ENCODE measurements at regions not wholly inside any gene's neighbourhood (a gene's known extent, or its start where the extent isn't known, plus 50 kb on each side); places are given as distances from the start of the nearest gene placed in this dataset.

- Histone ChIP-seq H3K36me3 (ENCODE audit: insufficient read depth, low read length) (no peaks in the 10 kb centered on the region), H3K27me3 (ENCODE audit: insufficient read depth, low read length) (no peaks in the 10 kb centered on the region), H3K9me3 (ENCODE audit: insufficient read depth, low read depth, low read length) (no peaks in the 10 kb centered on the region), H3K9ac (ENCODE audit: low read depth, low read length) (no peak overlapping the region), H3K4me1 (ENCODE audit: insufficient read depth, low read length) (no peaks in the 10 kb centered on the region), H3K4me3 (ENCODE audit: low read length) (no peak overlapping the region), H3K27ac (ENCODE audit: low read depth, low read length) (no peak overlapping the region)
- no CpG with 5 or more reads among the region's 2 CpGs for WGBS
These were observed 428.0 kb downstream of the RAP2B start for GRCh38 chr3:153590051-153590450.

DNA sequence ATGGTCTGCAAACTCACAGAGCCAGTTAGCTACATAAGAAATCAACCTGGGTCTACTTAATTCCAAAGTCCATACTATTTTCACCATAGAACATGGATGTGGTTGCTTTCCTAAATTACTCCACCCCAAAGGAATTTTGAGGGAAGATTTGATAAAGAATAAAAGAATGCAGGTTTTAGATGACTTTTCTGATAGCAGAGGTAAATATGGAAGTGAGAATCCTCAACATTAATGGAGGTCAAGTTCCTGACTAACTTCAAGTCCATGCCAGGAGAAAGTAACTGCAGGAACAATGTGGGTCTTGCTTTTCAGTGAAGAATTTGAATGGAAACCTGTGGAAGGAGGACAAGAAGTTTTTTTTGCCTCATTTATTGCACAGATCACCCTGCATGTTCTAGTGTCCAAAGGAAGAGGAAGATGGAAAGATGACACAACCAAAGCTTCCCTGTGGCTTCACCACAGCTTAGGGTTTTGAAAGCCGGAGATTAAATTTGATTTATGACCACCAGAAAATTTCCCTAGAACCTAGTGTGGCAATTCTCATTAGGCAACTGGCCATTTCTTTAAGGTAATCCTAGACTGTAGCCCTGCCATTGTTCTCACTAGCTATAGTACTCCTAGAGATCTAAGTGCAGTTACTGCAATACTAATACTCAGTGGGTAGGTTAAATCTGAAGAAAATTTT lies 429.7 kb downstream of the RAP2B start:
- Histone ChIP-seq H3K4me1 (ENCODE audit: insufficient read depth, low read length) (no peaks in the 10 kb centered on the region), H3K36me3 (ENCODE audit: insufficient read depth, low read length) (no peaks in the 10 kb centered on the region), H3K27me3 (ENCODE audit: insufficient read depth, low read length) (no peaks in the 10 kb centered on the region), H3K4me3 (ENCODE audit: low read length) (no peak overlapping the region), H3K27ac (ENCODE audit: low read depth, low read length) (no peak overlapping the region), H3K9ac (ENCODE audit: low read depth, low read length) (no peak overlapping the region), H3K9me3 (ENCODE audit: insufficient read depth, low read depth, low read length) (no peaks in the 10 kb centered on the region)
- WGBS: 96% methylated on average over 1 of the region's 1 CpG

- Histone ChIP-seq H3K36me3 (ENCODE audit: insufficient read depth, low read length) (no peaks in the 10 kb centered on the region), H3K27ac (ENCODE audit: low read depth, low read length) (no peak overlapping the region), H3K9ac (ENCODE audit: low read depth, low read length) (no peak overlapping the region)
These were observed 433.3 kb downstream of the RAP2B start for GRCh38 chr3:153595186-153595815.

DNA sequence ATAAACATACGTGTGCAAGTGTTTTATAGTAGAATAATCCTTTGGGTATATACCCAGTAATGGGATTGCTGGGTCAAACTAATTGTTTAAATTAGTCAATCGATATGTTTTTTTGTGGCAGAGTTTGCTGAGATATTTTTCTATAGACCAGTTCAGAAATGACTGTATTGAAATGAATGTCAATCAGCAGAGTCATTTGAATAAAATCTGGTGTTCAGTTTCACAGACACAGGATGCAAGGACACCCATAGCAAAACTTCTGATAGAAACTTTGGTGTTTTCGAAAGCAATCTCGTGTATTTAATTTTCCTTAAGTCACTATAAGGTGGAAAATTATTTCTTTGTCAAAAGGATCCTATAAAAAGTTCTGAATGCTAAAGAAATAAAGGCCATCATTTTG lies 434.4 kb downstream of the RAP2B start:
- Histone ChIP-seq H3K4me1 (ENCODE audit: insufficient read depth, low read length) (no peaks in the 10 kb centered on the region), H3K9ac (ENCODE audit: low read depth, low read length) (no peak overlapping the region), H3K27ac (ENCODE audit: low read depth, low read length) (no peak overlapping the region), H3K36me3 (ENCODE audit: insufficient read depth, low read length) (no peaks in the 10 kb centered on the region), H3K9me3 (ENCODE audit: insufficient read depth, low read depth, low read length) (no peaks in the 10 kb centered on the region), H3K4me3 (ENCODE audit: low read length) (no peak overlapping the region), H3K27me3 (ENCODE audit: insufficient read depth, low read length) (no peaks in the 10 kb centered on the region)
- WGBS: 95% methylated on average over 2 of the region's 4 CpGs

More at GRCh38 chr3:153595186-153595815, 433.3 kb downstream of the RAP2B start:
- Histone ChIP-seq H3K9me3 (ENCODE audit: insufficient read depth, low read depth, low read length) (no peaks in the 10 kb centered on the region), H3K4me3 (ENCODE audit: low read length) (no peak overlapping the region), H3K27me3 (ENCODE audit: insufficient read depth, low read length) (no peaks in the 10 kb centered on the region), H3K4me1 (ENCODE audit: insufficient read depth, low read length) (no peaks in the 10 kb centered on the region)

DNA sequence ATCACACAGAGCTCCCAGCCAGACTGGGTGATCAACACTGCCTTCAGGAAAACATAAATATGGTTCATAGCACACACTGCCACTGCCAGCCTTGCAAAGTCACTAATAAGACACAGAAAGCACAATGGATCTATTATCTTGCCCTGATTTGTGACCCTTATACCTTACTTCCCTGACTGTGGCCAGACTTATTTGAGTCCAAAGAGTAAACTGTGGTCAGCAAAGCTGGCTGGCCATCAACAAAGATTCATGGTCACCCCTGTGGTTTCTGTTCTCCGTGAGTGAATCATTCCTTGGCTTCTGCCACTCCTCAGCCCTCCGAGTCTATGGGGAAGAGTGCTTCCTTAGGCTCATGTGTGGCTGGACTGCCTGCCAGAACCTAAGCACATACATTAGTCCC lies 437.7 kb downstream of the RAP2B start:
- H3K4me1 ChIP-seq (ENCODE audit: insufficient read depth, low read length): no peaks in the 10 kb centered on the region

GRCh38 chr3:153600896-153601295 lies 438.9 kb downstream of the RAP2B start:
- H3K36me3 ChIP-seq (ENCODE audit: insufficient read depth, low read length): no peaks in the 10 kb centered on the region
- 92% methylated on average over 2 of the region's 2 CpGs for WGBS
- no peak overlapping the region for H3K9ac ChIP-seq (ENCODE audit: low read depth, low read length)
- no peak overlapping the region for H3K4me3 ChIP-seq (ENCODE audit: low read length)
- H3K27me3 ChIP-seq (ENCODE audit: insufficient read depth, low read length): no peaks in the 10 kb centered on the region
- no peak overlapping the region for H3K27ac ChIP-seq (ENCODE audit: low read depth, low read length)
- H3K4me1 ChIP-seq (ENCODE audit: insufficient read depth, low read length): no peaks in the 10 kb centered on the region
- no peaks in the 10 kb centered on the region for H3K9me3 ChIP-seq (ENCODE audit: insufficient read depth, low read depth, low read length)

More for the DNA sequence above, 437.7 kb downstream of the RAP2B start:
- no peaks in the 10 kb centered on the region for H3K36me3 ChIP-seq (ENCODE audit: insufficient read depth, low read length)
- WGBS: 86% methylated on average over 2 of the region's 2 CpGs
- no peak overlapping the region for H3K27ac ChIP-seq (ENCODE audit: low read depth, low read length)
- no peak overlapping the region for H3K4me3 ChIP-seq (ENCODE audit: low read length)
- no peak overlapping the region for H3K9ac ChIP-seq (ENCODE audit: low read depth, low read length)
- no peaks in the 10 kb centered on the region for H3K9me3 ChIP-seq (ENCODE audit: insufficient read depth, low read depth, low read length)
- no peaks in the 10 kb centered on the region for H3K27me3 ChIP-seq (ENCODE audit: insufficient read depth, low read length)

DNA sequence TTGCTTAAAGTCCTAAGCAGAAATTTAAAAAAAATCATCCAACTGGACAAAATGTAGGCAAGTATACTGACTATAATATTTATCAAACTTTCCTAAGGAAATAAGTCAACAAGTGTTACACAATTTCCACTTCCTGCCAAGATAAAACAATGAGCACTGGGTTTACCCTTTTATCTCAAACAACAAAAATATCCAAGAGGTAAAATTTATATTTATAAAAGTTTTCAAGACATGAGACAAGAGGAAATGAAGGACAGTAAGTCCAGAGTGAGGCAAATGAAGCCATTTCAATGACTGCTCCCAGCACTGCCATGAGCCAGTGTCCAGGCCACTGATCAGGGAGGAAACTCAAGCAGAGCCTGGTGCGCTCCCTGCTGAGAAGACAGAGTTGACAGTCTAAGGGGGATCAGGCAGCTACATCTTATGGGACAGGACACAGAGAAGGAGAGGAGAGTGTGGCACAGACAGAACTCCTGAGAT lies 439.4 kb downstream of the RAP2B start:
- Histone ChIP-seq H3K36me3 (ENCODE audit: insufficient read depth, low read length) (no peaks in the 10 kb centered on the region), H3K4me1 (ENCODE audit: insufficient read depth, low read length) (no peaks in the 10 kb centered on the region), H3K27me3 (ENCODE audit: insufficient read depth, low read length) (no peaks in the 10 kb centered on the region), H3K27ac (ENCODE audit: low read depth, low read length) (no peak overlapping the region), H3K4me3 (ENCODE audit: low read length) (no peak overlapping the region), H3K9me3 (ENCODE audit: insufficient read depth, low read depth, low read length) (no peaks in the 10 kb centered on the region), H3K9ac (ENCODE audit: low read depth, low read length) (no peak overlapping the region)
- WGBS: 95% methylated on average over 1 of the region's 1 CpG

GRCh38 chr3:153602801-153603200 lies 440.8 kb downstream of the RAP2B start:
- Histone ChIP-seq H3K4me1 (ENCODE audit: insufficient read depth, low read length) (no peaks in the 10 kb centered on the region), H3K4me3 (ENCODE audit: low read length) (no peak overlapping the region), H3K36me3 (ENCODE audit: insufficient read depth, low read length) (no peaks in the 10 kb centered on the region), H3K9ac (ENCODE audit: low read depth, low read length) (no peak overlapping the region), H3K9me3 (ENCODE audit: insufficient read depth, low read depth, low read length) (no peaks in the 10 kb centered on the region), H3K27ac (ENCODE audit: low read depth, low read length) (no peak overlapping the region), H3K27me3 (ENCODE audit: insufficient read depth, low read length) (no peaks in the 10 kb centered on the region)
- WGBS: 96% methylated on average over 1 of the region's 1 CpG

- no peaks in the 10 kb centered on the region for H3K36me3 ChIP-seq (ENCODE audit: insufficient read depth, low read length)
- no peak overlapping the region for H3K9ac ChIP-seq (ENCODE audit: low read depth, low read length)
- H3K27ac ChIP-seq (ENCODE audit: low read depth, low read length): no peak overlapping the region
- no peak overlapping the region for H3K4me3 ChIP-seq (ENCODE audit: low read length)
- no peaks in the 10 kb centered on the region for H3K27me3 ChIP-seq (ENCODE audit: insufficient read depth, low read length)
- H3K9me3 ChIP-seq (ENCODE audit: insufficient read depth, low read depth, low read length): no peaks in the 10 kb centered on the region
- 90% methylated on average over 1 of the region's 1 CpG for WGBS
- 0 out of 2 replicates have a peak, but pooled peaks cover 3% of the 10 kb centered on the region for H3K4me1 ChIP-seq (ENCODE audit: insufficient read depth, low read length)
These were observed 452.1 kb downstream of the RAP2B start for GRCh38 chr3:153614140-153614539.

- no peak overlapping the region for H3K9ac ChIP-seq (ENCODE audit: low read depth, low read length)
- H3K36me3 ChIP-seq (ENCODE audit: insufficient read depth, low read length): no peaks in the 10 kb centered on the region
- no peaks in the 10 kb centered on the region for H3K9me3 ChIP-seq (ENCODE audit: insufficient read depth, low read depth, low read length)
- H3K4me3 ChIP-seq (ENCODE audit: low read length): no peak overlapping the region
- H3K27ac ChIP-seq (ENCODE audit: low read depth, low read length): no peak overlapping the region
- H3K4me1 ChIP-seq (ENCODE audit: insufficient read depth, low read length): 0 out of 2 replicates have a peak, but pooled peaks cover 3% of the 10 kb centered on the region
- no peaks in the 10 kb centered on the region for H3K27me3 ChIP-seq (ENCODE audit: insufficient read depth, low read length)
These were observed 452.5 kb downstream of the RAP2B start for GRCh38 chr3:153614563-153614962.

DNA sequence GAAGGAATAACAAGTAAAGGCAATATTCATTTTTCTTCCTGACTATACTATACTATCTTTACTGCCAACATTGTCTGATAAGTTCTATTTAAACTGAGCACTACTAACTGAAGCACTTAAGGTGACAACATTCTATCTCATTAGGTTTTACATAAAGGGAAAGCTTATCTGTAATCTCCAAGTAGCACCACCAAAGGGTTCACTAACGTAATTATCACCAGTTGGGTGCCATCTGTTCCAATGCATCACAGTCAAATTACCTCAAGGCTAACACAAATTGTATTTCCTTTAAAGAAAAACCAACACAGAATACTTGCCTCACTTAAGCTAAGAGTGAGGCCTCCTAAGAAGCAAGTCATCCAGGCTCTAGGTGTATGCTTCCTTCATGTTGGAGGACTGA lies 453.8 kb downstream of the RAP2B start:
- Histone ChIP-seq H3K27me3 (ENCODE audit: insufficient read depth, low read length) (no peaks in the 10 kb centered on the region), H3K4me3 (ENCODE audit: low read length) (no peak overlapping the region), H3K4me1 (ENCODE audit: insufficient read depth, low read length) (0 out of 2 replicates have a peak, but pooled peaks cover 3% of the 10 kb centered on the region), H3K9ac (ENCODE audit: low read depth, low read length) (no peak overlapping the region), H3K9me3 (ENCODE audit: insufficient read depth, low read depth, low read length) (peaks cover 3% of the 10 kb centered on the region; the same call in 1 of the 2 replicates), H3K27ac (ENCODE audit: low read depth, low read length) (no peak overlapping the region), H3K36me3 (ENCODE audit: insufficient read depth, low read length) (no peaks in the 10 kb centered on the region)
- WGBS: 78% methylated on average over 1 of the region's 1 CpG

Measured in HUES64 (cell line).